Kidney glomerular epithelial cell (primary cell): ENCODE measurements at regions not wholly inside any gene's neighbourhood (a gene's known extent, or its start where the extent isn't known, plus 50 kb on each side); places are given as distances from the start of the nearest gene placed in this dataset.
A peak's percentile ranks its signal among the peaks of the same experiment; 100 is the strongest.
"Not testable (repeated sequence)": the region's sequence is repeated elsewhere in the genome, so short reads cannot be mapped to it uniquely, and the experiment has no call there.

Source experiments
- DNase-seq: peaks from one replicate; lab custom pipeline; 2025; lab: John Stamatoyannopoulos, UW

DNA sequence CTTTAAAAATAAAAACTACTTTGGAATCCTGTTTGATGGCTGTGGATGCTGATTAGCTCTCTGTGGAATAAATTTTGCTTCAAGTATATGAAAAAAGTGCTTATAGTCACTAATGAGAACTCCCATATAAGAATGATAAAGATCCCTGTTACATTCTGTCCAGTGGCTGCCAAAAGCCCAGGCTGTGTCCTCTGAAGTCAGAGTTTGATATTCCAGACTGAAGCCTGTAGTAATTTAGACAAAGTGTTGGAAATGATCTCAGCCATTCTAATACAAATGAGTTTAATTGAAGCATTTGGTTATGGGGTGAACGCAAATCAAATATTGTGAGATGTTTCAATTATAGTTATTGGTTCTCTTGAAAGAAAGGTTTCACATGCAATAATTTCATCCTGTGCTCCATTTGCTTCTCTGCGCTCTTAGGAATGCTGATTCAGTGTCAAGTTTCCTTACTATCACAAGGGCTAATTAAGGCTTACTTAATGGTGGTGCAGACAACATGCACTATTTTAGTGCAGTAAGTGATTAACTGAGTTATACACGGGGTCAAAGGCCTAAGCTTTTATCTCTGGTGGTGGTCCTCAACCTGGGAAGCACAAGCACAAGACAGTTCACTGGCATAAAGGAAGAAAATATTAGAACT, 867.6 kb downstream of the SORCS1 start:
- no peak for DNase-seq

GRCh38 chr10:106284802-106285587, 879.5 kb downstream of the SORCS1 start:
- no peak for DNase-seq

DNA sequence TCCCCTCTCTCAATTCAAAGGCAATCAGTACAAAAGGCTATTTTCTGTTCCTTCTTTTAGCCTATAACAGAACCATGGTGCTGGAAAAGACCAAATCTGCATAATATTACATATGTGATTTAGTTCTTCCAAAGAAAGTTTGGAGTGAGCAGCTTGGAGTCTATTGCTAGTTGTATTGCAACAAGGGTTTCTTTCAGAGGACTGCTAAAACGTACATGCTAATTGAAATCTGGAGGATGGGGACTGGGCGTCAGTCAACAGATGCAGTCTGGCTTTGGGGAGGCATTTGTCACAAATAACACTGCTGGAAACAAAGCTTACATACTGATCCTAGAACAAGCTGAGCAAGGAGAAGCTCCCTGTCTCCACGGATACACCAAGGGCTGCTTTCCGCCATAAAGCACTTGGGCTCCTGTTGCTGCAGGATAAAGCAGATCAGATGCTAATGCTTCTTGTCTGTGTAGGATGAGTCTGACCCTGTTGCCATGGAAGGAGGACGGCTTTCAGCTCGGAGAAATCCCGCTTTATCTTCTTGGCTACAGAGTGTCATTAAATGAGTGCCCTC, 883.5 kb downstream of the SORCS1 start:
- no peak for DNase-seq

- no peak for DNase-seq
Measured at GRCh38 chr10:106278383-106278782, 886.1 kb downstream of the SORCS1 start.

DNA sequence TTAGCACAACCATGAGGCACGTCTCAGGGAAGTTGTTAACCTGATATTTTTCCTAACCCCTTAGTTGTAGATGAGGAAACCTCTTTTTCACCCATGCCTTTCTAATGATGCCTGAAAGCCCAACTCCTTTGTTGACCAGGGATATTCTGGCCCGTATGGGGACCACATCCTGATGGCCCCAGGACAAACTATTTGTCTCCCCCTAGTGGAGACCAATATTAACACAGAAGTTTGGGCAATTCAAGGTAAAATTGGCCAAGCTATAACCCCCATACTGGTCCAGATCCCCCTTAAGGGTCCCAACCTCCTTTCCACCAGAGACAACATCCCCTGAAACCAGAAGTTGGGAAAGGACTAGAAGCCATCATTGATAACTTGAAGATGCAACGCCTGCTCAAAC, 893.3 kb downstream of the SORCS1 start:
- DNase-seq: no peak

DNA sequence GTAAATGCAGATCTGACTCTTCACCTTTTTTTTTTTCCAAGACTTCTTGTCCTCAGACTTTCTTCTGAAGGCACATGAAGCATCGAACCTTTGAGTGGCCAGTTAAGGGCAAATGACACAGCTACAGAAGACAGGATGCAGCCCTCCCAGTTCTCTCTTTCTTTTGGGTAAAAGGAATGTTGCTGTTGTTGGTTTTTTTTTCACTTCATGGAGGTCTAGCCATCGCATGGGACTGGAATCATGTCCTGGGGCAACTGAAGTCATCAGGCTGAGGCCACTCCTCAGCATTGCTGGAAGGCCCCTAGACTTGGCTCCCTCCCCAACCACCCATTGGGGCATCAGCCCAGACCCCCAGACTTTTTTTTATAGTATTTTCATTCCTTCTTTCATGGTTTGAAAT, 896.5 kb downstream of the SORCS1 start:
- no peak for DNase-seq

DNA sequence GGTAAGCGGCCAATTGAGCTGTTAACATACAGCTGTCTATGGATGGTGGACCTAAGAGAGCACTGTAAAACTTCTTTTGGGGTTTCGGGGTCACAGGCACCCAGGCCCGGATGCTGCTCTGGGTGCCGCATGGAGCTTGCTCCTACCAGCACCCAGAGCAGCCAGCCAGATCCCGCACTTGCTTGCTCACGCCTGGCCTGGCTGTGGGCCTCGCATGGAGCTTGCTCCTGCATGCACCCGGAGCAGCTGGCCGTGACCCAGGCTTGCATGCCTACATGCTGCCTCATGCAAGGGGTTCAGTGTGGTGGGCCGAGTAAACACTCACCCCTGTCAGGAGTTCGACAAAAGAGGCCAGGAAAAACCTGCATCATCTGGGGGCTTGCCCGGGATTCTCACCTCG, 896.9 kb downstream of the SORCS1 start:
- no peak for DNase-seq

DNA sequence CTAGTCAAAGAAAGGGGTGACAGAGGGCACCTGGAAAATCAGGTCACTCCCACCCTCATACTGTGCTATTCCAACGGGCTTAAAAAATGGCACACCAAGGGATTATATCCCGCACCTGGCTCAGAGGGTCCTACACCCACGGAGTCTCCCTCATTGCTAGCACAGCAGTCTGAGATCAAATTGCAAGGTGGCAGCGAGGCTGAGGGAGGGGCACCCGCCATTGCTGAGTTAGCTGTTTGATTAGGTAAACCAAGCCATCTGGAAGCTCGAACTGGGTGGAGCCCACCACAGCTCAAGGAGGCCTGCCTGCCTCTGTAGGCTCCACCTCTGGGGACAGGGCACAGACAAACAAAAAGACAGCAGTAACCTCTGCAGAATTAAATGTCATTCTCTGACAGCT, 907.1 kb downstream of the SORCS1 start:
- DNase-seq: not testable (repeated sequence)

DNA sequence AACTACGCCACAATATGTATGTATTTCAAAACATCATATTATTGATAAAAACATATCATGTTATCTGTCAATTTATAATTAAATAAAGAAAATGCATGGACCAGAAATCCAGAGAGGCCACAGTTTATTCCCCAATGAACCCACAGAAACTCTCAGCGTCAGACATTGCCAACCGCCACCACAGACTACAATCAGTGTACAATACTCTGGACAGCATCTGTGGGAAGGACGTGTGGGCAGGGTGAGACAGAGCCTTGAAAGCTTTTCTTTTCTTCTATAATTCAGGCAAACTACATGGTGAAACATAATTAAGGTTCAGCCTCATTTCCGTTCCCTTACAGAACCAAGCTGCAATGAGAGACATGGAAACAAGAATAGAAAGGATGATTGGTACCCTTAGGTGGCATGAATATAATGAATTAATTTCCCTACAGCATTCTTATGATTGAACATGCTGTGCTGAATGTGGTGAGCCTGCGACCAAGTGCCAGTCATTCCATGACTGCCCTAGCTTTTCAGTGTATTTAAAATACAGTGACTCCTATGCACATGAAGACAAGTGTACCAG, 909.3 kb downstream of the SORCS1 start:
- DNase-seq: no peak

- DNase-seq: no peak
Measured at GRCh38 chr10:106254071-106254470, 910.4 kb downstream of the SORCS1 start.

- no peak for DNase-seq
Measured at GRCh38 chr10:106252541-106252940, 912.0 kb downstream of the SORCS1 start.

- DNase-seq: no peak
Measured at GRCh38 chr10:106251573-106251972, 912.9 kb downstream of the SORCS1 start.

DNA sequence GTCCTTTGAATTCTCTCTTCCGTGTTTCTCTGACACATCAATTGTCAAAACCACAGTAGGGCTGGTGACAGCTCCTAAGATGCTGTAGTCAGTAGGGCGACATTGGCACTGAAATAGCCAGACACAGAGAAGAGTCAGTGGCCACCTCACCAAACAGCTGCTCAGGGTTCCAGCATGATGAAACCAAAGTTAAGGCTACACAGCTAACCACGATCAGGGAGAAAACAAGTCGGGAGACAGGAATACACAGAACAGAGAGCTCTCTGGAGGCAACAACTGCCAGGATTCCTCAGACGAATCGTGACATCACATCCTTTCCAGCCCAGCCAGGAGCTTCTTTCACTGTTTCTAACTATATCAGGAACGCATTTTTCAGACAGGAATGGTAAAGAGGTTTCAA, 922.2 kb downstream of the SORCS1 start:
- DNase-seq: no peak

DNA sequence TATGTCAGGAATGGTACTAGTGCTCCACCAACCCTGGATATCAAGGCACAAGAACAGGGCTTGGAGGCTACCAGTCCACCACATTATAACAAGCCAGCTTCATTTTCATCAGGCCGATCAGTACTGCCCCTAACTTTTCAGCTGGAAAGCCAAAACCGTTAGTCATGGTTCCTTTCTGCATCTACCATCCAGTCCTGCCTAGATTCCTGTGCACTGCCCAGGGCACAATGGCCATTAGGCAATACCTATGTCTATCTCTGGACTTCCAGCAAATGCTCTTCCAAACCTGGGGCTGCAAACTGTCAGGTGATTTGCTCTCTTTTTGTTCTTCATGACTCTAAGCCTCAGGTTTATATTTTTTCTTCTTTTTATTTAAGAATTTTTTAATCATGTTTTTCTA, 937.7 kb downstream of the SORCS1 start:
- no peak for DNase-seq

GRCh38 chr10:106226142-106226541, 938.4 kb downstream of the SORCS1 start:
- no peak for DNase-seq

DNA sequence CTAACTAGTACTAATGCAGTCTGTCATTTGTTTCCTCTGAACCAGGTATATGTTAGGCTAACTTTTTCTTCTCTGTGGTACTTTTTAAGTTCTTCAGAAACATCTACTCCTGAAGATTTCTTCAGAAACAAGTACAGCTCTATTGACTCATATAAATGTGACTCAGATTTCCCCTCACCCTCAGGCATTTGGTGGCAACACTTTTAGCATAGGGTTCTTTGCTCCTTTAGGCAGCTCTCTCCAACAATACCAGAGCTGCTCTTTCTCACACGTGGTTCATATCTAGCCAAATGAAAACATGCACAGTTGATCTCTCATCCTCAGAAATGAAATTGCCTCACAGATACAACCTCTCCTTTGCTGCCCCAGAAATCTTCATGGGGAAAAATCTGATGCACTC, 939.8 kb downstream of the SORCS1 start:
- no peak for DNase-seq

- no peak for DNase-seq
Measured at GRCh38 chr10:106217627-106218026, 946.9 kb downstream of the SORCS1 start.

DNA sequence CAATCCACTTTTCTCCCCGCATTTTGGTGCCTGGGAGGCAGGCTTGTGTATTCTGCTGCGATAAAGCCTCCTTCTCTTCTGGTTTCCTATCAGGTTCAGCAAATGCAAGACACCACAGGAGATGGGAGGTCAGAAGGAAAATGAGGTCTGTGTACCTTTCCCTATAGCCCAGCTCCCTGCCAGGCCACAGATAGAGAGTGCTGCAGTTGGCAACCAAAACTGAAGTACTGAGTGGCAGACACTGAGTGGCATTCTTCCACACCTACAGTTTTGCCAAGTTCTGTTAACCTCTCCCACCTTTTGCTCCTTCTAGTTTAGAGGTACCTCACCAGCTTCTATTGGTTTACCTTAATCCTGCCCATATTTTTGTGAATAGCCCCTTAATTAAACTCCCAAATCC, 948.4 kb downstream of the SORCS1 start:
- no peak for DNase-seq

DNA sequence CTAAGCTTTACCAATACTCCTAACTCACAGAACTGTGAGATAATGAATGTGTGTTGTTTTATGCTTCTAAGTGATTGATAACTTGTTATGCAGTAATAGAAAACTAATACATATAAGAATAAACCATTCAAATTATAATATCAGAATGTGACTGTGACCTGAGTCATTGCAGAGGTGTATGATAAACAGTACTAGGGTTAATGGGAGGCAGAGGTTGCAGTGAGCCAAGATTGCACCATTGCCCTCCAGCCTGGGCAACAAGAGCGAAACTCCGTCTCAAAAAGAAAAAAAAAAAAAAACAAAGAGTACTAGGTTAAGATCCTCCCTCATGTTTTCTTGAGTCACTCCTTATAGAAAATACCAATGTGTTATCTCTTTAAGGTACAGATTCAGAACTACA, 950.3 kb downstream of the SORCS1 start:
- DNase-seq: no peak

DNA sequence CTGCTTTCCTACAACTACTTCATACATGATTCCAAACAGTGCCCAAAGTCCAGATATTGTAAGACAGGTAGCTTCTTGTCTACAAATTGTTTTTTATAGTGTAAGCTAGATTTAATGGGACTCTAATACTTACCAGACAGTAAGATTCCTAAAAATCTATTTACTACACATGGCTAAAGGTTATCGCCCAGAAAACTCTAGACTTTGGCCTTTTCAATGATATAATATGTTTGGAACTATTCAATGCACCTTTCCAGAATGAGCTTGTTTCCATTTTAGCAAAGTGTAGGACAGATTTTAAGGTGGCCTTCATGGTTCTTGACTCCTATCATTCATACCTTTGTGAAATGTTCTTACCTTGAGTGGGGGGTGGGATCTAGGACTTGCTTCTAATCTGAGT, 951.0 kb downstream of the SORCS1 start:
- no peak for DNase-seq

DNA sequence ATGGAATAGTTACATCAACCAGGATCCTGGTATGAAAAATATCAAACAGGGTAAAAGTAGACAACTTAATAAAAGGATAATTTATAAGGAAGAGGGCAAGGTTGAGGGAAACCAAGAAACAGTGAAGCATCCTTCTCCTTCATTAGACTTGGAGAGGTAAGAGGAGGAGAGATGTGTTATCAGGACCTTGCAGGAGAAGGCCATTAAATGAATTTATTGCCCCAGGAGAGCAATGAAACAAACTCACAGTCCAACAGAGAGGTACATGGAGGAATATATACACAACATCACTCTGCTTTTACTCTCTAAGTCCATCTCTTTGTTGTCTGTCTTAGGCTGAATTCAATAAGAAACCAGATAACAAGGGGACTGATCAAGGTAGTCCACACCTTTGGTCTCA, 966.2 kb downstream of the SORCS1 start:
- DNase-seq: no peak

- peak; percentile 36 for DNase-seq
Measured at GRCh38 chr10:106189292-106189691, 975.2 kb downstream of the SORCS1 start.

GRCh38 chr10:106185951-106186350, 978.6 kb downstream of the SORCS1 start:
- DNase-seq: peak; percentile 15
